Astrocyte (in vitro differentiated cells and primary cell): ENCODE measurements at regions not wholly inside any gene's neighbourhood (a gene's known extent, or its start where the extent isn't known, plus 50 kb on each side); places are given as distances from the start of the nearest gene placed in this dataset.

Experiments used
- DNase-seq: peaks from one replicate; pipeline ENCODE4 v3.0.0-alpha.2; 2010; ENCODE audit warnings: low read depth
- FAIRE-seq: peaks from 2 replicates; lab custom pipeline; 2011; peaks lifted over from hg19 to GRCh38; lab: Jason Lieb, UNC
- H2AFZ ChIP-seq: 2 replicates; pipeline ENCODE4 v1.6.0; 2012; ENCODE audit warnings: low read depth, low read length, inconsistent platforms
- H3K27ac ChIP-seq: 2 replicates; pipeline ENCODE4 v1.5.1; 2011; ENCODE audit warnings: low read depth, low read length, inconsistent platforms
- H3K27me3 ChIP-seq: 2 replicates; pipeline ENCODE4 v1.6.0; 2011; ENCODE audit warnings: low read length, inconsistent platforms; ENCODE audit not compliant: insufficient read depth
- H3K36me3 ChIP-seq: 2 replicates; pipeline ENCODE4 v1.5.1; 2011; ENCODE audit warnings: low read length, inconsistent platforms; ENCODE audit not compliant: insufficient read depth
- H3K4me1 ChIP-seq: 2 replicates; pipeline ENCODE4 v1.5.1; 2011; ENCODE audit warnings: low read length, inconsistent platforms; ENCODE audit not compliant: insufficient read depth
- H3K4me2 ChIP-seq: 2 replicates; pipeline ENCODE4 v1.6.0; 2012; ENCODE audit warnings: low read length, inconsistent platforms
- H3K4me3 ChIP-seq: 2 replicates; pipeline ENCODE4 v1.5.1; 2011; ENCODE audit warnings: low read depth, mild to moderate bottlenecking, low read length, inconsistent platforms; ENCODE audit not compliant: insufficient read depth
- H3K79me2 ChIP-seq: 2 replicates; pipeline ENCODE4 v1.6.0; 2012; ENCODE audit warnings: mild to moderate bottlenecking, low read length, inconsistent platforms; ENCODE audit not compliant: insufficient read depth
- H3K9ac ChIP-seq: 2 replicates; pipeline ENCODE4 v1.6.0; 2012; ENCODE audit warnings: mild to moderate bottlenecking, low read length, inconsistent platforms
- H3K9me3 ChIP-seq: 2 replicates; pipeline ENCODE4 v1.5.1; 2012; ENCODE audit warnings: low read depth, mild to moderate bottlenecking, low read length, inconsistent platforms; ENCODE audit not compliant: insufficient read depth
- H4K20me1 ChIP-seq: 2 replicates; pipeline ENCODE4 v1.6.0; 2012; ENCODE audit warnings: low read length, inconsistent platforms; ENCODE audit not compliant: insufficient read depth
- H3K27ac Mint-ChIP-seq: one replicate; pipeline ENCODE4 v1.8.0; 2021; ENCODE audit warnings: mild to moderate bottlenecking, mixed read lengths; ENCODE audit not compliant: unreplicated experiment
- H3K27me3 Mint-ChIP-seq: one replicate; pipeline ENCODE4 v1.8.0; 2021; ENCODE audit warnings: low read depth, mixed read lengths; ENCODE audit not compliant: unreplicated experiment
- H3K36me3 Mint-ChIP-seq: one replicate; pipeline ENCODE4 v1.8.0; 2021; ENCODE audit warnings: low read depth, mixed read lengths; ENCODE audit not compliant: unreplicated experiment
- H3K4me1 Mint-ChIP-seq: one replicate; pipeline ENCODE4 v1.8.0; 2021; ENCODE audit warnings: low read depth, mixed read lengths; ENCODE audit not compliant: unreplicated experiment
- H3K4me3 Mint-ChIP-seq: one replicate; pipeline ENCODE4 v1.8.0; 2021; ENCODE audit warnings: mild to moderate bottlenecking, moderate library complexity, mixed read lengths; ENCODE audit not compliant: unreplicated experiment
- H3K9me3 Mint-ChIP-seq: one replicate; pipeline ENCODE4 v1.8.0; 2021; ENCODE audit warnings: mild to moderate bottlenecking, mixed read lengths; ENCODE audit not compliant: unreplicated experiment
- EZH2 ChIP-seq: IDR thresholded peaks from 2 replicates; pipeline ENCODE4 v1.6.1; 2012; ENCODE audit warnings: mild to moderate bottlenecking, low read length, inconsistent platforms; ENCODE audit not compliant: insufficient read depth
- TF ChIP-seq, protein P1 (sequence below): IDR thresholded peaks from 2 replicates; pipeline ENCODE4 v1.5.1; 2011; ENCODE audit warnings: low read depth, mild to moderate bottlenecking, inconsistent platforms, low read length, moderate library complexity; ENCODE audit not compliant: insufficient read depth

DNA sequence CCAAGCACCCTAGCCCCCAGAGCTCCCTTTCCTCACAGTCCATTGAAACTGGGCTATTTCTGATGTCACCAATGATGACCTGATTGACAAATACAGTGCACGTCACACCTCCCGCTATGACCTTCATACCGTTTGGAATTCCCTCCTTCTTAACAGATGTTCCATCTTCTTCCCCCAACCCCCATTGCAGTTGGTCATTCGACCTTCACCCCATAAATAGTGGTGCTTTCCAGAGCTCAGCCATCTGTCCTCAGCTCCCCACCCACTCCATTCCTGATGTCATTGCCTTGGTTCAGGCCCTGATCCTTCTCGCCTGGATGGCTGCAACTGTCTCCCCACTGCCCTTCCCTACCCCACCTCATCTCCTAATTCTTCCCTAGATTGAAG lies 198.5 kb downstream of the SOD2 start:
- peaks cover 6% of the 10 kb centered on the region for H3K9me3 ChIP-seq
- no peak overlapping the region for H3K4me3 Mint-ChIP-seq
- H3K27me3 Mint-ChIP-seq = peaks cover 16% of the 10 kb centered on the region
- H3K79me2 ChIP-seq = no peaks in the 10 kb centered on the region
- H3K4me2 ChIP-seq = no peak overlapping the region
- no peaks in the 10 kb centered on the region for H3K36me3 ChIP-seq
- FAIRE-seq (no peak), DNase-seq (no peak)
- H3K27ac ChIP-seq = no peak overlapping the region
- no peak overlapping the region for H2AFZ ChIP-seq
- TF ChIP-seq, protein P1, sequence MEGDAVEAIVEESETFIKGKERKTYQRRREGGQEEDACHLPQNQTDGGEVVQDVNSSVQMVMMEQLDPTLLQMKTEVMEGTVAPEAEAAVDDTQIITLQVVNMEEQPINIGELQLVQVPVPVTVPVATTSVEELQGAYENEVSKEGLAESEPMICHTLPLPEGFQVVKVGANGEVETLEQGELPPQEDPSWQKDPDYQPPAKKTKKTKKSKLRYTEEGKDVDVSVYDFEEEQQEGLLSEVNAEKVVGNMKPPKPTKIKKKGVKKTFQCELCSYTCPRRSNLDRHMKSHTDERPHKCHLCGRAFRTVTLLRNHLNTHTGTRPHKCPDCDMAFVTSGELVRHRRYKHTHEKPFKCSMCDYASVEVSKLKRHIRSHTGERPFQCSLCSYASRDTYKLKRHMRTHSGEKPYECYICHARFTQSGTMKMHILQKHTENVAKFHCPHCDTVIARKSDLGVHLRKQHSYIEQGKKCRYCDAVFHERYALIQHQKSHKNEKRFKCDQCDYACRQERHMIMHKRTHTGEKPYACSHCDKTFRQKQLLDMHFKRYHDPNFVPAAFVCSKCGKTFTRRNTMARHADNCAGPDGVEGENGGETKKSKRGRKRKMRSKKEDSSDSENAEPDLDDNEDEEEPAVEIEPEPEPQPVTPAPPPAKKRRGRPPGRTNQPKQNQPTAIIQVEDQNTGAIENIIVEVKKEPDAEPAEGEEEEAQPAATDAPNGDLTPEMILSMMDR = no peak
- TF ChIP-seq EZH2 = no peak
- no peak overlapping the region for H3K9ac ChIP-seq
- H3K4me1 Mint-ChIP-seq = no peaks in the 10 kb centered on the region
- no peaks in the 10 kb centered on the region for H3K4me1 ChIP-seq
- H3K9me3 Mint-ChIP-seq = peaks cover 10% of the 10 kb centered on the region
- H3K36me3 Mint-ChIP-seq = no peaks in the 10 kb centered on the region
- peaks cover 2% of the 10 kb centered on the region for H3K27me3 ChIP-seq
- H3K4me3 ChIP-seq = no peak overlapping the region
- no peak overlapping the region for H3K27ac Mint-ChIP-seq
- no peaks in the 10 kb centered on the region for H4K20me1 ChIP-seq

DNA sequence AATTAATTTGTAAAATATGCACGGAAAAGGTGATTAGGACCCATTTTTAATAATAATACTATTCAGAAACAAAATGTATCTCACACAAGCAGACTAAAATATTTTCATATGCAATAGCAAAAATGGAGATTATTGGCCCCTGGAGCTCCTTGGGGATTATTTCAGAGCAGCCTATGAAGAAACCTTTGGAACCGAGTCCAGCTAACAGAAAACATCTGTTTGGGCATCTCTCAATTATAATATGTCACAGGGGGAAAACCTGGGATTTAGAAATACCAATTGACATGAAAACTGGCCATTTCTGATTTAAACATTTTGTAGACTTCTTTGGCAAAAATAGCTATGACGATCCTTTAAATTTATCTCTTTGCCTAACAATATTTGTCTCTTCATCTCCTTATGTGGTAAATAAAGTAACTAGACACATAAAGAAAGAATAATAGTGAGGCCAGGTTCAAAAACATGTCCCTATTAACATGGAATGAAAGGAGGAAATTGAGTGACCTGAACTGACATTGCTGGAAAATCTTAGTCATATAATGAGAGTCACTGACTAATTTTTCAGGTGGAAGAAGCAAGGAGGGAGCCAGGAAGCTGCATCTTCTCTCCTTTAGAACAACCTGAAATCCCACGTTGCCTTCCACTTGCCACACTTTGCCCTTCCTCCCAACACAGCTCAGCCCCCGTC lies 199.0 kb downstream of the SOD2 start:
- Mint-ChIP-seq H3K4me3 (no peak overlapping the region), H3K27me3 (peaks cover 19% of the 10 kb centered on the region), H3K36me3 (no peaks in the 10 kb centered on the region), H3K9me3 (peaks cover 10% of the 10 kb centered on the region), H3K4me1 (no peaks in the 10 kb centered on the region), H3K27ac (no peak overlapping the region)
- Histone ChIP-seq H3K36me3 (no peaks in the 10 kb centered on the region), H2AFZ (no peak overlapping the region), H3K9me3 (peaks cover 6% of the 10 kb centered on the region), H3K9ac (no peak overlapping the region), H3K4me2 (no peak overlapping the region), H3K27ac (no peak overlapping the region), H3K79me2 (no peaks in the 10 kb centered on the region), H4K20me1 (no peaks in the 10 kb centered on the region), H3K27me3 (peaks cover 2% of the 10 kb centered on the region), H3K4me1 (no peaks in the 10 kb centered on the region), H3K4me3 (no peak overlapping the region)
- TF ChIP-seq, protein P1 = no peak
- TF ChIP-seq EZH2 = no peak
- no peak for DNase-seq
- FAIRE-seq = no peak

DNA sequence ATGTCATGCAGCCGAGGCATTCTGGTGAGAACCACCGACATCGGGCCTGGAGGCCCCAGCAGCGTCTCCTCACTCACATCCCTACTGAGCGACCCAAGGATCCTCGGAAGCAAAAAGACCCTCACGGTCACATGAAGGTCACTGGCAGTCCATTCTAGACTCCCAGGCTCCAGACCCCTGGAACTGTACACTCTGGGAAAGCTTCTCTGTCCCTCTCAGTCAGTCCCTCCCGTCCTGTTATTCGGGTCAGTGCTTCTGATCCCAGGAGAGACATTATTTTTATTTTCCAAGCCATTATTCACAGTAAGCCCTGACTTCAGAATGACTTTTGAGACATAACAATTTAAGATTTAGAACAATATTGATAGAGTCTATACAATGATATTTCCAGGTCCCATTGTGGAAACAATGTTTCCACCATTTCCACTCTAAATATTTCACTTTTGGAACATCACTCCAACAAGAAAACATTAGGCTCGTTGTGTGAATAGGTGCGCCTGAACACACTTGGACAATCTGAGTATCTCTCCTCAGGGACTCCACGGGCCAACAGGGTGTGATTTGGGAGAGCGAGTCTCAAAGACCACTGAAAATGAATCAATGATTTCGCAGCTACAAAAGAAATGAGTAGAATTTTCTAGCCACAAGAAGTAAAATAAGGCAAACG lies 199.7 kb downstream of the SOD2 start:
- Histone ChIP-seq H3K9ac (no peak overlapping the region), H2AFZ (no peak overlapping the region), H3K4me1 (no peaks in the 10 kb centered on the region), H4K20me1 (no peaks in the 10 kb centered on the region), H3K27me3 (peaks cover 2% of the 10 kb centered on the region), H3K36me3 (no peaks in the 10 kb centered on the region), H3K4me3 (no peak overlapping the region), H3K4me2 (no peak overlapping the region), H3K9me3 (peaks cover 6% of the 10 kb centered on the region), H3K79me2 (no peaks in the 10 kb centered on the region), H3K27ac (no peak overlapping the region)
- Mint-ChIP-seq H3K4me1 (peaks cover under 1% of the 10 kb centered on the region), H3K36me3 (no peaks in the 10 kb centered on the region), H3K27ac (no peak overlapping the region), H3K27me3 (peaks cover 19% of the 10 kb centered on the region), H3K4me3 (no peak overlapping the region), H3K9me3 (peaks cover 10% of the 10 kb centered on the region)
- DNase-seq = no peak
- TF ChIP-seq, protein P1 = no peak
- no peak for FAIRE-seq
